ENCODE measurements at regions not wholly inside any gene's neighbourhood (a gene's known extent, or its start where the extent isn't known, plus 50 kb on each side); places are given as distances from the start of the nearest gene placed in this dataset.

DNA sequence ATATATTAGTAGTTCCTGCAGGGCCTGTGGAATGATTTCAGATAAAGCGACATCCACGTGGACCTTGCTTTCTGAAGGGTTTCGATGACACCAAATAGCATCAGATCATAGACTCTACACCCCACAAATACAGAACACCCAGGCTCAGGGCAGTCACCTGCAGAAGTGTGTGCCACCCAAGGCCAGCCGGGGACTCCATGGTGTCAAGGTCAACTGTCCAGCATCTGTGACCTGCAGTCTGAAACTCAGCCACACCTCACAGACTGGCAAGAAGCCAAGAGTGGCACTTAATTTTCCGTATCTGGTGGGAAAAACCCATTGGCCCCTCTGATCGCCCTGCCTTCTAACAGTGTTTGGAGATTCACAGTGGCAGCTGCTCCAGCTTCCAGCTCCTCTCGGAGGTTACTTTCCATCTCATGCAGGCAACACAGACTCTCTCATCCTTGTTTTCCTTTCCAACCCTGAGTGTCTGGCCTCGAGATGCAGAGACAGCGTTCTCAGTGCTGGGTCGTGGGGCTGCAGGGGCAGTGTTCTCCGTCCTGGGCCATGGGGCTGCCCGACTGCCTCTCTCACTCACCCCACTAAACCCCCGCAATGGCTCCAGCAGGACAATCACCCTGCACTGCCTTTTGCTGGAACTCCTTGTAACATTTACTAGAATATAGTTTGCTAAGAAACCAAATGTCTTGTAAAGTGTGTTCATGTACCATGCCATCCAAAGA is 221.9 kb downstream of the IRX2 start:
- H3K4me1 ChIP-seq (ENCODE audit: low read depth, poor library complexity, severe bottlenecking), result no peaks in the 10 kb centered on the region
- no peak overlapping the region for H3K9ac ChIP-seq
- H2AFZ ChIP-seq (ENCODE audit: low read depth), result no peak overlapping the region
- H3K4me3 ChIP-seq (IDR thresholded peaks at IDR 0.05; ENCODE audit: insufficient read depth, low read depth, low read length), result no peak overlapping the region
- no peaks in the 10 kb centered on the region for H3K36me3 ChIP-seq (ENCODE audit: insufficient read depth)
- TF ChIP-seq, protein P1, sequence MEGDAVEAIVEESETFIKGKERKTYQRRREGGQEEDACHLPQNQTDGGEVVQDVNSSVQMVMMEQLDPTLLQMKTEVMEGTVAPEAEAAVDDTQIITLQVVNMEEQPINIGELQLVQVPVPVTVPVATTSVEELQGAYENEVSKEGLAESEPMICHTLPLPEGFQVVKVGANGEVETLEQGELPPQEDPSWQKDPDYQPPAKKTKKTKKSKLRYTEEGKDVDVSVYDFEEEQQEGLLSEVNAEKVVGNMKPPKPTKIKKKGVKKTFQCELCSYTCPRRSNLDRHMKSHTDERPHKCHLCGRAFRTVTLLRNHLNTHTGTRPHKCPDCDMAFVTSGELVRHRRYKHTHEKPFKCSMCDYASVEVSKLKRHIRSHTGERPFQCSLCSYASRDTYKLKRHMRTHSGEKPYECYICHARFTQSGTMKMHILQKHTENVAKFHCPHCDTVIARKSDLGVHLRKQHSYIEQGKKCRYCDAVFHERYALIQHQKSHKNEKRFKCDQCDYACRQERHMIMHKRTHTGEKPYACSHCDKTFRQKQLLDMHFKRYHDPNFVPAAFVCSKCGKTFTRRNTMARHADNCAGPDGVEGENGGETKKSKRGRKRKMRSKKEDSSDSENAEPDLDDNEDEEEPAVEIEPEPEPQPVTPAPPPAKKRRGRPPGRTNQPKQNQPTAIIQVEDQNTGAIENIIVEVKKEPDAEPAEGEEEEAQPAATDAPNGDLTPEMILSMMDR (conservative IDR thresholded peaks at IDR 0.05; ENCODE audit: low read depth, low read length), result no peak
- no peak overlapping the region for H3K4me2 ChIP-seq
- H4K20me1 ChIP-seq (ENCODE audit: insufficient read depth), result no peaks in the 10 kb centered on the region
- no peaks in the 10 kb centered on the region for H3K79me2 ChIP-seq (ENCODE audit: insufficient read depth, low read depth)
- H3K27ac ChIP-seq, result no peak overlapping the region
- no peaks in the 10 kb centered on the region for H3K27me3 ChIP-seq (ENCODE audit: insufficient read depth, low read depth)

DNA sequence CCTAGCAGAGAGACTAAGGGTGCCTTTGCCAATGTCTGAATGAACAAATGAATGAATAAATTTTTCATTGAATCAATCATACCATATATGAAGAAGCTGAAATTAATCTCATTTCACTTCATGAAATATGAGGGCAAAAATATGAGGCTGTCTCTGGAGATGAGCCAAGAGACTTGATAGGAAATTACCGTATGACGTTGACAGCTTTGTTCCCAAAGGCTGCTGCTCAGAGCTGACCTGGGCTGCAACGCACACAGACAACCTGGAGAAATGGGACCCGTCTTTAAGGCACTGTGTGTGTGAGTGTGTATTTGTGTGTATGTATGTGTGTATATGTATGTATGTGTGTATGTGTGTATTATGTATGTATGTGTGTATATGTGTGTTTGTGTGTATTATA is 226.1 kb downstream of the IRX2 start:
- TF ChIP-seq, protein P1 (conservative IDR thresholded peaks at IDR 0.05; ENCODE audit: low read depth, low read length), result no peak
- Histone ChIP-seq H3K9ac (no peak overlapping the region), H3K27me3 (ENCODE audit: insufficient read depth, low read depth) (no peaks in the 10 kb centered on the region), H3K36me3 (ENCODE audit: insufficient read depth) (no peaks in the 10 kb centered on the region), H3K27ac (no peak overlapping the region), H3K79me2 (ENCODE audit: insufficient read depth, low read depth) (no peaks in the 10 kb centered on the region), H2AFZ (ENCODE audit: low read depth) (no peak overlapping the region), H3K4me1 (ENCODE audit: low read depth, poor library complexity, severe bottlenecking) (no peaks in the 10 kb centered on the region), H3K4me3 (IDR thresholded peaks at IDR 0.05; ENCODE audit: insufficient read depth, low read depth, low read length) (no peak overlapping the region), H3K4me2 (no peak overlapping the region), H4K20me1 (ENCODE audit: insufficient read depth) (no peaks in the 10 kb centered on the region)

DNA sequence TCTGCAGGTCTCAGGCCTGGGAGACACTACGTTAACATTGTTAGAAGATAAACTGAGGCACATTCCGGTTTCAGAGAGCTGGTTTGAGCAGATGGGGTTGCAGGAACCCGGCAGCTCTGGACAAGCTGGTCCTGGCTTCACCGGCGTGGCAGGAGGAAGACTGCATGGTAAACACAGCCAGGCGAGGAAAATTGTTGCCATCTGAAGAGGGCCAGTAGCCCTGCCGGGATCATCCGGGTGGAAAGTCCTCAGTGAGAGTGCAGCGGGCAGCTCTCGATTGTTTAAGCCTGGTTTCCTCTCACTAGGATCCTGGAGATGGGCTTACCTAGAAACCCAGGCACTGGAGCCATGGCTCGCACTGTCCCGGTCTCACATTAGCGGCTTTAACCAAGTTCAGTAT is 226.9 kb downstream of the IRX2 start:
- H3K27ac ChIP-seq, result no peak overlapping the region
- no peak overlapping the region for H3K4me3 ChIP-seq (IDR thresholded peaks at IDR 0.05; ENCODE audit: insufficient read depth, low read depth, low read length)
- H3K9ac ChIP-seq, result no peak overlapping the region
- TF ChIP-seq, protein P1 (conservative IDR thresholded peaks at IDR 0.05; ENCODE audit: low read depth, low read length), result no peak
- H4K20me1 ChIP-seq (ENCODE audit: insufficient read depth), result no peaks in the 10 kb centered on the region
- no peak overlapping the region for H2AFZ ChIP-seq (ENCODE audit: low read depth)
- H3K27me3 ChIP-seq (ENCODE audit: insufficient read depth, low read depth), result no peaks in the 10 kb centered on the region
- no peaks in the 10 kb centered on the region for H3K79me2 ChIP-seq (ENCODE audit: insufficient read depth, low read depth)
- H3K4me1 ChIP-seq (ENCODE audit: low read depth, poor library complexity, severe bottlenecking), result no peaks in the 10 kb centered on the region
- no peaks in the 10 kb centered on the region for H3K36me3 ChIP-seq (ENCODE audit: insufficient read depth)
- H3K4me2 ChIP-seq, result no peak overlapping the region

DNA sequence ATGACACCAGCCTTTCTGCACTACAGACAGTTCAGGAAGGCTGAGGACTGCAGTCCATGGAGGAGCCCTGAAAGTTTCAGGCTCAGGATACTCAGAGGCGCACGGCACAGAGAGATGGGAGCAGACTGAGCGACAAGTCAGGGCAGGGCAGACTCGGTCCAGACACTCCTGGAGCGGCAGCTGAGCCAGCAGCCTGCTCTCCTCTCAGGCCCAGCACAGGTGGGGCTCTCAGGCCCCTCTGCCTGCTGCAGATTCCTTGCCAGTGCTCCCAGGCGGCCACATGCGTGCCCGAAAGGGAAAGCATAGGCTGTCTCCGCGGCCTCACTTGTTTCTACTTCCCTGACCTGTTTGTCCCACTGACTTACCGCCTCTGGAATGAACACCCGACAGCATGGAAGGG is 228.3 kb downstream of the IRX2 start:
- no peak overlapping the region for H2AFZ ChIP-seq (ENCODE audit: low read depth)
- no peak overlapping the region for H3K27ac ChIP-seq
- H3K4me3 ChIP-seq (IDR thresholded peaks at IDR 0.05; ENCODE audit: insufficient read depth, low read depth, low read length), result no peak overlapping the region
- no peaks in the 10 kb centered on the region for H3K27me3 ChIP-seq (ENCODE audit: insufficient read depth, low read depth)
- H3K4me1 ChIP-seq (ENCODE audit: low read depth, poor library complexity, severe bottlenecking), result no peaks in the 10 kb centered on the region
- H3K4me2 ChIP-seq, result no peak overlapping the region
- no peaks in the 10 kb centered on the region for H3K36me3 ChIP-seq (ENCODE audit: insufficient read depth)
- H4K20me1 ChIP-seq (ENCODE audit: insufficient read depth), result no peaks in the 10 kb centered on the region
- H3K9ac ChIP-seq, result no peak overlapping the region
- TF ChIP-seq, protein P1 (conservative IDR thresholded peaks at IDR 0.05; ENCODE audit: low read depth, low read length), result no peak
- no peaks in the 10 kb centered on the region for H3K79me2 ChIP-seq (ENCODE audit: insufficient read depth, low read depth)

All from KMS-11 (cell line).